Panc1 (cell line): ENCODE measurements at regions not wholly inside any gene's neighbourhood (a gene's known extent, or its start where the extent isn't known, plus 50 kb on each side); places are given as distances from the start of the nearest gene placed in this dataset.

Experiments used
- ATAC-seq: fragments of 200-7000 bp; cut with Tn5 transposase; 2 replicates; pipeline ENCODE4 v1.9.1; 2020; ENCODE audit warnings: mild to moderate bottlenecking, moderate library complexity
- BruUV-seq: library from RNA; stranded (reverse); fragments of 400-500 nt; replicated peaks from 2 replicates; lab custom pipeline; 2021; lab: Mats Ljungman, UMichigan
- CTCF ChIA-PET: fragments of 300-600 bp; sonication (Branson Sonifier 250); formaldehyde crosslinking; loops from one replicate; lab custom pipeline; 2022; ENCODE audit warnings: antibody characterized with exemption; lab: Charles Lee
- POLR2A ChIA-PET: fragments of 300-600 bp; sonication (Branson Sonifier 250); formaldehyde crosslinking; loops from one replicate; lab custom pipeline; 2022; ENCODE audit warnings: antibody characterized with exemption; lab: Charles Lee
- DNase-seq: peaks from one replicate; pipeline ENCODE4 v3.0.0-alpha.2; 2010; ENCODE audit warnings: low read depth, low spot score
- H3K27ac ChIP-seq: 2 replicates; pipeline ENCODE4 v1.5.1; 2011; ENCODE audit warnings: mild to moderate bottlenecking, low read length, inconsistent platforms
- H3K27me3 ChIP-seq: fragments of 200-500 bp; sonication (Bioruptor generic); 2 replicates; pipeline ENCODE4 v1.6.0; 2014; ENCODE audit warnings: low read length, inconsistent platforms; ENCODE audit not compliant: control insufficient read depth, insufficient read depth
- H3K36me3 ChIP-seq: fragments of 200-500 bp; sonication (Bioruptor generic); 2 replicates; pipeline ENCODE4 v1.5.1; 2014; ENCODE audit warnings: inconsistent platforms, mild to moderate bottlenecking, low read length, moderate library complexity; ENCODE audit not compliant: control insufficient read depth, insufficient read depth
- H3K4me1 ChIP-seq: 2 replicates; pipeline ENCODE4 v1.5.1; 2011; ENCODE audit warnings: inconsistent platforms, mild to moderate bottlenecking, low read length, moderate library complexity; ENCODE audit not compliant: control insufficient read depth, insufficient read depth
- H3K4me3 ChIP-seq, 2 experiments: 2 replicates each; pipeline ENCODE4 v1.5.1; 2011 to 2012; ENCODE audit warnings: low read depth in 2 of 2, low read length in 2 of 2, mild to moderate bottlenecking in 2 of 2, inconsistent platforms in 1 of 2, moderate library complexity in 1 of 2
- H3K9me3 ChIP-seq: fragments of 200-500 bp; sonication (Bioruptor generic); 2 replicates; pipeline ENCODE4 v1.5.1; 2014; ENCODE audit warnings: low read depth, mild to moderate bottlenecking, inconsistent platforms, low read length, moderate library complexity; ENCODE audit not compliant: control insufficient read depth, insufficient read depth
- POLR2AphosphoS5 ChIP-seq: IDR thresholded peaks from 2 replicates; pipeline ENCODE4 v1.6.1; 2012; ENCODE audit warnings: mild to moderate bottlenecking, low read depth, low read length, moderate library complexity
- SIN3A ChIP-seq: IDR thresholded peaks from 2 replicates; pipeline ENCODE4 v1.6.1; 2012; ENCODE audit warnings: low read depth, mild to moderate bottlenecking, low read length, moderate library complexity, borderline replicate concordance; ENCODE audit not compliant: insufficient read depth
- TCF7L2 ChIP-seq: IDR thresholded peaks from 2 replicates; pipeline ENCODE4 v1.6.1; 2011; ENCODE audit warnings: mild to moderate bottlenecking, low read depth, low read length, inconsistent platforms
- in situ Hi-C: cut with HindIII; loops from 2 replicates; pipeline ENCODE4 v1.10.0; 2016; ENCODE audit warnings: low sequenced_read_pairs, low pct_unique_long_range_greater_than_20kb
- intact Hi-C: fragments of 100-400 bp; cut with micrococcal nuclease; formaldehyde crosslinking; loops from one replicate; pipeline ENCODE4 v1.10.0; 2022; ENCODE audit not compliant: unreplicated experiment
- TF ChIP-seq, protein P1 (sequence below), 2 experiments: IDR thresholded peaks; 2 replicates each; pipeline ENCODE4 v1.6.1; 2011 to 2012; ENCODE audit warnings: low read depth in 2 of 2, control low read depth in 1 of 2, low read length in 1 of 2, mild to moderate bottlenecking in 1 of 2, moderate library complexity in 1 of 2; ENCODE audit not compliant: insufficient read depth in 1 of 2
- TF ChIP-seq, protein P2 (sequence below): fragments of 450-650 bp; IDR thresholded peaks from 2 replicates; pipeline ENCODE4 v1.5.1; 2017; ENCODE audit warnings: mild to moderate bottlenecking

- DNase-seq (no peak), ATAC-seq (no peak)
- intact Hi-C loops, result no loop called here
- Histone ChIP-seq H3K4me1 (no peaks in the 10 kb centered on the region), H3K4me3 (no peak overlapping the region), H3K36me3 (no peaks in the 10 kb centered on the region), H3K27me3 (no peaks in the 10 kb centered on the region), H3K9me3 (no peaks in the 10 kb centered on the region), H3K27ac (no peak overlapping the region)
- in situ Hi-C loops, result no loop called here
- no TSS peak for BruUV-seq
- ChIA-PET CTCF (no interaction called here), POLR2A (no interaction called here)
- TF ChIP-seq SIN3A (no peak), TCF7L2 (no peak), POLR2AphosphoS5 (no peak)
- TF ChIP-seq, protein P1, sequence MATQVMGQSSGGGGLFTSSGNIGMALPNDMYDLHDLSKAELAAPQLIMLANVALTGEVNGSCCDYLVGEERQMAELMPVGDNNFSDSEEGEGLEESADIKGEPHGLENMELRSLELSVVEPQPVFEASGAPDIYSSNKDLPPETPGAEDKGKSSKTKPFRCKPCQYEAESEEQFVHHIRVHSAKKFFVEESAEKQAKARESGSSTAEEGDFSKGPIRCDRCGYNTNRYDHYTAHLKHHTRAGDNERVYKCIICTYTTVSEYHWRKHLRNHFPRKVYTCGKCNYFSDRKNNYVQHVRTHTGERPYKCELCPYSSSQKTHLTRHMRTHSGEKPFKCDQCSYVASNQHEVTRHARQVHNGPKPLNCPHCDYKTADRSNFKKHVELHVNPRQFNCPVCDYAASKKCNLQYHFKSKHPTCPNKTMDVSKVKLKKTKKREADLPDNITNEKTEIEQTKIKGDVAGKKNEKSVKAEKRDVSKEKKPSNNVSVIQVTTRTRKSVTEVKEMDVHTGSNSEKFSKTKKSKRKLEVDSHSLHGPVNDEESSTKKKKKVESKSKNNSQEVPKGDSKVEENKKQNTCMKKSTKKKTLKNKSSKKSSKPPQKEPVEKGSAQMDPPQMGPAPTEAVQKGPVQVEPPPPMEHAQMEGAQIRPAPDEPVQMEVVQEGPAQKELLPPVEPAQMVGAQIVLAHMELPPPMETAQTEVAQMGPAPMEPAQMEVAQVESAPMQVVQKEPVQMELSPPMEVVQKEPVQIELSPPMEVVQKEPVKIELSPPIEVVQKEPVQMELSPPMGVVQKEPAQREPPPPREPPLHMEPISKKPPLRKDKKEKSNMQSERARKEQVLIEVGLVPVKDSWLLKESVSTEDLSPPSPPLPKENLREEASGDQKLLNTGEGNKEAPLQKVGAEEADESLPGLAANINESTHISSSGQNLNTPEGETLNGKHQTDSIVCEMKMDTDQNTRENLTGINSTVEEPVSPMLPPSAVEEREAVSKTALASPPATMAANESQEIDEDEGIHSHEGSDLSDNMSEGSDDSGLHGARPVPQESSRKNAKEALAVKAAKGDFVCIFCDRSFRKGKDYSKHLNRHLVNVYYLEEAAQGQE (IDR thresholded peaks at IDR 0.05; ENCODE audit: insufficient read depth in 1 of 2, low read depth in 2 of 2, low read length in 1 of 2), result no peak
- TF ChIP-seq, protein P2, sequence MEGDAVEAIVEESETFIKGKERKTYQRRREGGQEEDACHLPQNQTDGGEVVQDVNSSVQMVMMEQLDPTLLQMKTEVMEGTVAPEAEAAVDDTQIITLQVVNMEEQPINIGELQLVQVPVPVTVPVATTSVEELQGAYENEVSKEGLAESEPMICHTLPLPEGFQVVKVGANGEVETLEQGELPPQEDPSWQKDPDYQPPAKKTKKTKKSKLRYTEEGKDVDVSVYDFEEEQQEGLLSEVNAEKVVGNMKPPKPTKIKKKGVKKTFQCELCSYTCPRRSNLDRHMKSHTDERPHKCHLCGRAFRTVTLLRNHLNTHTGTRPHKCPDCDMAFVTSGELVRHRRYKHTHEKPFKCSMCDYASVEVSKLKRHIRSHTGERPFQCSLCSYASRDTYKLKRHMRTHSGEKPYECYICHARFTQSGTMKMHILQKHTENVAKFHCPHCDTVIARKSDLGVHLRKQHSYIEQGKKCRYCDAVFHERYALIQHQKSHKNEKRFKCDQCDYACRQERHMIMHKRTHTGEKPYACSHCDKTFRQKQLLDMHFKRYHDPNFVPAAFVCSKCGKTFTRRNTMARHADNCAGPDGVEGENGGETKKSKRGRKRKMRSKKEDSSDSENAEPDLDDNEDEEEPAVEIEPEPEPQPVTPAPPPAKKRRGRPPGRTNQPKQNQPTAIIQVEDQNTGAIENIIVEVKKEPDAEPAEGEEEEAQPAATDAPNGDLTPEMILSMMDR, result no peak
Observed at GRCh38 chr2:117614823-117615534, 199.5 kb upstream of the DDX18 start.

DNA sequence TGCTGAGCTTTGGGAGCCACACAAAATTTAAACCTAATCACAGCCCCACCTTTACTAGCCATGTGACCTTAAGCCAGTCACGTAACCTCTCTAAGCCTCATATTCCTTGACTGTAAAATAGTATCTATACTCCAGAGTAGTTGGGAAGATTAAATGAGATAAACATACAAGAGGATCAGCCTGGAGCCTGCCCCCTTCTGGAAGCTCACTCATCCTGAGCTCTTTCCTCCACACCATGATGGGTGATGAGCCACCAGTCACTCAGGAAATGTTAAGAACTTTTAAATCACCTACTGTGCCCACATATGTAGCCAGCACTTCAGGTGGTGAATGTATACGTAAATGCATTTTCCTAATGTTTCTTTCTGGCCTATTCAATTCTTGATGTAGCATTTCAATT lies 195.9 kb upstream of the DDX18 start:
- in situ Hi-C loops (no loop called here), intact Hi-C loops (no loop called here)
- Histone ChIP-seq H3K27ac (no peak overlapping the region), H3K36me3 (no peaks in the 10 kb centered on the region), H3K9me3 (no peaks in the 10 kb centered on the region), H3K4me1 (no peaks in the 10 kb centered on the region), H3K27me3 (no peaks in the 10 kb centered on the region), H3K4me3 (no peak overlapping the region)
- no peak for DNase-seq
- no peak for ATAC-seq
- TF ChIP-seq POLR2AphosphoS5, result no peak
- TF ChIP-seq, protein P1 (IDR thresholded peaks at IDR 0.05; ENCODE audit: insufficient read depth in 1 of 2, low read depth in 2 of 2, low read length in 1 of 2), result no peak
- no peak for TF ChIP-seq TCF7L2
- POLR2A ChIA-PET, result no interaction called here
- CTCF ChIA-PET, result no interaction called here
- no TSS peak for BruUV-seq
